Endothelial cell of umbilical vein (primary cell): ENCODE measurements at regions not wholly inside any gene's neighbourhood (a gene's known extent, or its start where the extent isn't known, plus 50 kb on each side); places are given as distances from the start of the nearest gene placed in this dataset.

Experiments
- BruUV-seq: library from RNA; stranded (reverse); fragments of 400-500 nt; replicated peaks from 2 replicates; lab custom pipeline; 2021; lab: Mats Ljungman, UMichigan
- CTCF ChIA-PET: fragments of 300-600, 350-600 bp; sonication (Branson Sonifier 250); formaldehyde crosslinking; loops from one replicate; lab custom pipeline; 2021; ENCODE audit warnings: antibody characterized with exemption, inconsistent platforms; lab: Charles Lee
- POLR2A ChIA-PET: fragments of 300-600, 350-600 bp; sonication (Branson Sonifier 250); formaldehyde crosslinking; loops from one replicate; lab custom pipeline; 2021; ENCODE audit warnings: antibody characterized with exemption, inconsistent platforms; lab: Charles Lee
- DNase-seq: peaks from one replicate; pipeline ENCODE4 v3.0.0-alpha.2; 2011; ENCODE audit warnings: low read depth, low spot score
- FAIRE-seq: peaks from 2 replicates; lab custom pipeline; 2011; peaks lifted over from hg19 to GRCh38; lab: Jason Lieb, UNC
- H2AFZ ChIP-seq: 2 replicates; pipeline ENCODE4 v1.6.0; 2012; ENCODE audit warnings: low read depth, low read length, control low read depth, inconsistent platforms
- H3K27ac ChIP-seq: 2 replicates; pipeline ENCODE4 v1.5.1; 2011; ENCODE audit warnings: low read depth, mild to moderate bottlenecking, control low read depth, low read length, moderate library complexity; ENCODE audit not compliant: insufficient read depth
- H3K27me3 ChIP-seq, 2 experiments: 2 replicates each; pipeline versions ENCODE4 v1.6.0 to v1.6.1; 2011; ENCODE audit warnings: low read length in 2 of 2, mixed read lengths in 1 of 2; ENCODE audit not compliant: control insufficient read depth in 2 of 2, insufficient read depth in 2 of 2
- H3K36me3 ChIP-seq, 2 experiments: 2 replicates in 1 of 2; 3 replicates in 1 of 2; pipeline ENCODE4 v1.5.1; 2011; ENCODE audit warnings: low read length in 2 of 2, mild to moderate bottlenecking in 1 of 2, moderate library complexity in 1 of 2; ENCODE audit not compliant: control insufficient read depth in 2 of 2, insufficient read depth in 2 of 2; ENCODE audit errors: extremely low read depth in 1 of 2
- H3K4me1 ChIP-seq: 3 replicates; pipeline ENCODE4 v1.5.1; 2011; ENCODE audit warnings: mild to moderate bottlenecking, low read length; ENCODE audit not compliant: control insufficient read depth, insufficient read depth; ENCODE audit errors: extremely low read depth
- H3K4me2 ChIP-seq: 2 replicates; pipeline ENCODE4 v1.6.1; 2011; ENCODE audit warnings: low read length, control low read depth, mixed read lengths; ENCODE audit not compliant: insufficient read depth
- H3K4me3 ChIP-seq, 3 experiments: fragments of 200-600 bp in 1 of 3; sonication (generic), shearing (Covaris generic) in 1 of 3; replicated peaks in 1 of 3; 2 replicates each; pipeline ENCODE4 v1.5.1; 2011 to 2016; ENCODE audit warnings: control low read depth in 3 of 3, low read length in 3 of 3, mild to moderate bottlenecking in 2 of 3, inconsistent platforms in 1 of 3, low read depth in 1 of 3, moderate library complexity in 1 of 3; ENCODE audit not compliant: insufficient read depth in 1 of 3
- H3K79me2 ChIP-seq: 2 replicates; pipeline ENCODE4 v1.6.0; 2012; ENCODE audit warnings: low read length, inconsistent platforms; ENCODE audit not compliant: control insufficient read depth, insufficient read depth
- H3K9ac ChIP-seq: replicated peaks from 2 replicates; pipeline ENCODE3; 2011; ENCODE audit warnings: low read length, control low read depth; ENCODE audit not compliant: insufficient read depth; ENCODE audit errors: extremely low read depth
- H3K9me1 ChIP-seq: replicated peaks from 3 replicates; pipeline ENCODE4 v1.6.0; 2011; ENCODE audit warnings: mild to moderate bottlenecking, low read length; ENCODE audit not compliant: control insufficient read depth, insufficient read depth; ENCODE audit errors: extremely low read depth
- H3K9me3 ChIP-seq: replicated peaks from 2 replicates; pipeline ENCODE4 v1.5.1; 2012; ENCODE audit warnings: low read length, inconsistent platforms; ENCODE audit not compliant: control insufficient read depth, insufficient read depth
- H4K20me1 ChIP-seq: replicated peaks from 2 replicates; pipeline ENCODE3; 2011; ENCODE audit warnings: mild to moderate bottlenecking, low read length; ENCODE audit not compliant: control insufficient read depth, insufficient read depth; ENCODE audit errors: extremely low read depth
- EZH2 ChIP-seq: IDR thresholded peaks from 2 replicates; pipeline ENCODE4 v1.6.1; 2012; ENCODE audit warnings: borderline replicate concordance, low read depth, mild to moderate bottlenecking, moderate library complexity, low read length, inconsistent platforms; ENCODE audit not compliant: severe bottlenecking
- FOS ChIP-seq: IDR thresholded peaks from 2 replicates; pipeline ENCODE4 v1.6.1; 2011; ENCODE audit warnings: mild to moderate bottlenecking, low read length, moderate library complexity, borderline replicate concordance; ENCODE audit not compliant: insufficient read depth
- GATA2 ChIP-seq: IDR thresholded peaks from 2 replicates; pipeline ENCODE4 v1.7.0; 2011; ENCODE audit warnings: low read depth, mild to moderate bottlenecking, moderate library complexity, mixed read lengths, low read length; ENCODE audit not compliant: insufficient read length, insufficient read depth
- MYC ChIP-seq: IDR thresholded peaks from one replicate; pipeline ENCODE4 v1.6.1; 2011; ENCODE audit warnings: mild to moderate bottlenecking, low read depth, low read length
- POLR2AphosphoS5 ChIP-seq: IDR thresholded peaks from 2 replicates; pipeline ENCODE4 v1.6.1; 2012; ENCODE audit warnings: low read depth, mild to moderate bottlenecking, control low read depth, low read length, moderate library complexity; ENCODE audit not compliant: insufficient read depth
- dilution Hi-C: fragments of 300-500 bp; cut with MboI; formaldehyde crosslinking; loops from one replicate; pipeline ENCODE4 v1.15.0; 2019; ENCODE audit warnings: low sequenced_read_pairs; ENCODE audit not compliant: extremely low pct_ligation_motif_present
- intact Hi-C: fragments of 100-400 bp; cut with micrococcal nuclease; formaldehyde crosslinking; loops from one replicate; pipeline ENCODE4 v1.10.0; 2022
- TF ChIP-seq, protein P1 (sequence below), 2 donors: IDR thresholded peaks; 1 replicate in 1 of 2; 2 replicates in 1 of 2; pipeline ENCODE4 v1.5.1; 2011; ENCODE audit warnings: low read length in 2 of 2, mild to moderate bottlenecking in 2 of 2, moderate library complexity in 2 of 2, control low read depth in 1 of 2, inconsistent platforms in 1 of 2, low read depth in 1 of 2; ENCODE audit not compliant: insufficient read depth in 1 of 2; ENCODE audit errors: extremely low read depth in 1 of 2
- TF ChIP-seq, protein P2 (sequence below): IDR thresholded peaks from 2 replicates; pipeline ENCODE4 v1.6.1; 2011; ENCODE audit not compliant: insufficient read depth, insufficient read length

DNA sequence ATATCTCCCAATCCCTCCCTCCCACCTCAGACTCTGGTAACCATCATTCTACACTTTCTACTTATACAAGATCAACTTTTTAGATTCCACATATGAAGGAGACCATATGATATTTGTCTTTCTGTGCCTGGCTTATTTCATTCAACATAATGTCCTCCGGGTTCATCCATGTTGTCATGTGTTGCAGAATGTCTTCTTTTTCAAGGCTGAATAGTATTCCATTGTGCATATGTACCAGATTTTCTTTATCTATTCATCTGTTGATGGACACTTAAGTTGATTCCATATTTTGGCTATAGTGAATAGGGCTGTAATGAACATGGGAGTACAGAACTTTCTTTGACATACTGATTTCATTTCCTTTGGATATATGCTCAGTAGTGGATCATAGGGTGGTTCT lies 78.9 kb upstream of the MAP1B start:
- H4K20me1 ChIP-seq = no peaks in the 10 kb centered on the region
- DNase-seq = no peak
- H3K9me1 ChIP-seq = no peaks in the 10 kb centered on the region
- H3K9me3 ChIP-seq = no peaks in the 10 kb centered on the region
- H3K79me2 ChIP-seq = no peaks in the 10 kb centered on the region
- no peak overlapping the region for H3K4me3 ChIP-seq
- ChIA-PET POLR2A (no interaction called here), CTCF (interaction anchor here (0.5 to 1.0 kb wide), 2 partner anchors 12 to 220 kb away, joined by 4 to 5 read pairs; no protein-coding TSS in a partner anchor)
- intact Hi-C loops = no loop called here
- H3K4me2 ChIP-seq = no peak overlapping the region
- TF ChIP-seq EZH2 (no peak), POLR2AphosphoS5 (no peak), MYC (no peak), GATA2 (no peak), FOS (no peak)
- TF ChIP-seq, protein P1, sequence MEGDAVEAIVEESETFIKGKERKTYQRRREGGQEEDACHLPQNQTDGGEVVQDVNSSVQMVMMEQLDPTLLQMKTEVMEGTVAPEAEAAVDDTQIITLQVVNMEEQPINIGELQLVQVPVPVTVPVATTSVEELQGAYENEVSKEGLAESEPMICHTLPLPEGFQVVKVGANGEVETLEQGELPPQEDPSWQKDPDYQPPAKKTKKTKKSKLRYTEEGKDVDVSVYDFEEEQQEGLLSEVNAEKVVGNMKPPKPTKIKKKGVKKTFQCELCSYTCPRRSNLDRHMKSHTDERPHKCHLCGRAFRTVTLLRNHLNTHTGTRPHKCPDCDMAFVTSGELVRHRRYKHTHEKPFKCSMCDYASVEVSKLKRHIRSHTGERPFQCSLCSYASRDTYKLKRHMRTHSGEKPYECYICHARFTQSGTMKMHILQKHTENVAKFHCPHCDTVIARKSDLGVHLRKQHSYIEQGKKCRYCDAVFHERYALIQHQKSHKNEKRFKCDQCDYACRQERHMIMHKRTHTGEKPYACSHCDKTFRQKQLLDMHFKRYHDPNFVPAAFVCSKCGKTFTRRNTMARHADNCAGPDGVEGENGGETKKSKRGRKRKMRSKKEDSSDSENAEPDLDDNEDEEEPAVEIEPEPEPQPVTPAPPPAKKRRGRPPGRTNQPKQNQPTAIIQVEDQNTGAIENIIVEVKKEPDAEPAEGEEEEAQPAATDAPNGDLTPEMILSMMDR (IDR thresholded peaks at IDR 0.05; ENCODE audit: extremely low read depth in 1 of 2, insufficient read depth in 1 of 2, low read depth in 1 of 2, low read length in 2 of 2) = no peak
- TF ChIP-seq, protein P2, sequence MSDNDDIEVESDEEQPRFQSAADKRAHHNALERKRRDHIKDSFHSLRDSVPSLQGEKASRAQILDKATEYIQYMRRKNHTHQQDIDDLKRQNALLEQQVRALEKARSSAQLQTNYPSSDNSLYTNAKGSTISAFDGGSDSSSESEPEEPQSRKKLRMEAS = no peak
- FAIRE-seq = no peak
- BruUV-seq = no TSS peak
- H3K4me1 ChIP-seq = no peaks in the 10 kb centered on the region
- H3K9ac ChIP-seq = no peak overlapping the region
- H3K36me3 ChIP-seq = no peaks in the 10 kb centered on the region
- dilution Hi-C loops = no loop called here
- H3K27ac ChIP-seq = no peak overlapping the region
- H2AFZ ChIP-seq = no peak overlapping the region
- peaks cover 9 to 51% of the 10 kb centered on the region in 2 experiments for H3K27me3 ChIP-seq
